ENCODE measurements at regions not wholly inside any gene's neighbourhood (a gene's known extent, or its start where the extent isn't known, plus 50 kb on each side); places are given as distances from the start of the nearest gene placed in this dataset.

DNA sequence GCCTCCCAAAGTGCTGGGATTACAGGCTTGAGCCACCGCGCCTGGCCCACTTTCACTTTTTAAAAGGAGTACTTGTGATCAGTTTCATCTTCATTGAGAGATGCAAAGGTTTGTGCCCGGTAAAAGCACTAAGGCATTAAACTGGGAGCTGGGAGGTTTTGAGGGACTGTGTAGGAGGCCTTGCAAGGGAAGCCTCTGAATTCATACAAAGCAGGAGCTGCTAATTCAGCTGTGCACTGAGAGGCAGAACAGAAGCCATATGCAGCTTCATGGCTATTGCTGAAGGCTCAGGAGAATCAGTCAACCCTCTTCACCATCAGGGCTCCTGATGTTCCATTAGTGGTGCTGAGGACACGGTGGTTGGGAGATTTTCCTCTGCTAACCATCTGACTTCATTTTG is 77.7 kb downstream of the GPR88 start:
- Histone ChIP-seq H3K27ac (ENCODE audit: low read length) (no peak overlapping the region), H3K4me3 (ENCODE audit: control insufficient read depth in 1 of 2, extremely low read depth in 1 of 2, low read length in 1 of 2) (no peak overlapping the region), H3K9me3 (no peaks in the 10 kb centered on the region), H3K27me3 (replicated peaks in 1 of 2; ENCODE audit: control insufficient read depth in 2 of 2, extremely low read depth in 1 of 2, insufficient read depth in 2 of 2, low read length in 1 of 2) (no peaks in the 10 kb centered on the region), H3K4me1 (ENCODE audit: control insufficient read depth in 1 of 2, extremely low read depth in 1 of 2, insufficient read depth in 2 of 2, low read length in 2 of 2) (peaks cover 8 to 10% of the 10 kb centered on the region in 2 experiments), H3K36me3 (ENCODE audit: control insufficient read depth in 2 of 2, extremely low read depth in 1 of 2, insufficient read depth in 1 of 2, low read length in 1 of 2) (no peaks in the 10 kb centered on the region)
- peaks cover 2 to 9% of the 10 kb centered on the region in 2 donors for H3K27me3 Mint-ChIP-seq
- ATAC-seq (replicated peaks in 1 of 4) (no peak), DNase-seq (no peak)
- CTCF ChIA-PET: interaction anchor here (0.6 kb wide), 2 partner anchors 16 to 1792 kb away, joined by 4 to 6 read pairs; no protein-coding TSS in a partner anchor
- no CpG with 5 or more reads among the region's 4 CpGs for WGBS (ENCODE audit: insufficient coverage)
- peaks cover 18 to 23% (median 19%) of the 10 kb centered on the region in 3 donors for H3K4me1 Mint-ChIP-seq
- H3K27ac Mint-ChIP-seq: no peak overlapping the region
- POLR2A ChIA-PET: no interaction called here
- no peak overlapping the region for H3K4me3 Mint-ChIP-seq
- no peaks in the 10 kb centered on the region for H3K36me3 Mint-ChIP-seq
- H3K9me3 Mint-ChIP-seq: no peaks in the 10 kb centered on the region

DNA sequence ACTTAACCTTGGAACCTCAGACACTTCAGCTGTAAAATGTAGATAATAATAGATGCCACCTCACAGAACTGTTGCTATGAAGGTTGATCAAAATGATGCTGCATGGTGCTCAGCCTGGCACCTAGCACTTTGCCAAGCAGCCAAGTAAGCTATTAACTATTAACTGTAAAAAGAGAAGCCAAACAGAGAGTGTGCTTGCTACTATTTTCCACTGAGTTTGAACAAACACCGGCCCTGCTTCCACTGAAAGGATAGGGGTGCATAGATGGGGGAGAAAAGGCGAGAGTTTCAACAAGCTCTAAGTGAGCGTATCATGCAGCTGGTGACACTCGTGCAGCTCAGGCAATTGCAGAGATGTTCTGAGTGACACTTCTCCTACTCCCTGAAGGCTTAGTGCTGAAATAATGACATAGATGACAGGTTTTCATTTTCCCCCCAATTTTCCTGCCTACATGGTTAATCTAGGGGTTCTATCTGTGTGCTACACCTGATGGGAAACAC is 78.2 kb downstream of the GPR88 start:
- POLR2A ChIA-PET: no interaction called here
- H3K9me3 Mint-ChIP-seq: no peaks in the 10 kb centered on the region
- Histone ChIP-seq H3K4me1 (ENCODE audit: control insufficient read depth in 1 of 2, extremely low read depth in 1 of 2, insufficient read depth in 2 of 2, low read length in 2 of 2) (peaks cover 8 to 10% of the 10 kb centered on the region in 2 experiments), H3K36me3 (ENCODE audit: control insufficient read depth in 2 of 2, extremely low read depth in 1 of 2, insufficient read depth in 1 of 2, low read length in 1 of 2) (no peaks in the 10 kb centered on the region), H3K4me3 (ENCODE audit: control insufficient read depth in 1 of 2, extremely low read depth in 1 of 2, low read length in 1 of 2) (no peak overlapping the region), H3K9me3 (no peaks in the 10 kb centered on the region), H3K27me3 (replicated peaks in 1 of 2; ENCODE audit: control insufficient read depth in 2 of 2, extremely low read depth in 1 of 2, insufficient read depth in 2 of 2, low read length in 1 of 2) (no peaks in the 10 kb centered on the region), H3K27ac (ENCODE audit: low read length) (no peak overlapping the region)
- H3K4me1 Mint-ChIP-seq: peaks cover 18 to 23% (median 19%) of the 10 kb centered on the region in 3 donors
- WGBS (ENCODE audit: insufficient coverage): 88% methylated on average over 3 of the region's 4 CpGs
- no peaks in the 10 kb centered on the region for H3K36me3 Mint-ChIP-seq
- ATAC-seq (replicated peaks in 1 of 4): no peak
- CTCF ChIA-PET: interaction anchor here in 1 of 2 donors (0.6 kb wide), 1 partner anchor 16 kb away, joined by 4 read pairs; no protein-coding TSS in a partner anchor
- no peak for DNase-seq
- H3K27me3 Mint-ChIP-seq: peaks cover 2 to 9% of the 10 kb centered on the region in 2 donors
- H3K27ac Mint-ChIP-seq: no peak overlapping the region
- no peak overlapping the region for H3K4me3 Mint-ChIP-seq

- WGBS (ENCODE audit: insufficient coverage): no CpG with 5 or more reads among the region's 1 CpG
- no peak overlapping the region for H3K4me3 Mint-ChIP-seq
- ChIA-PET CTCF (no interaction called here), POLR2A (no interaction called here)
- Histone ChIP-seq H3K27me3 (replicated peaks in 1 of 2; ENCODE audit: control insufficient read depth in 2 of 2, extremely low read depth in 1 of 2, insufficient read depth in 2 of 2, low read length in 1 of 2) (no peaks in the 10 kb centered on the region), H3K27ac (ENCODE audit: low read length) (no peak overlapping the region), H3K9me3 (no peaks in the 10 kb centered on the region), H3K4me1 (ENCODE audit: control insufficient read depth in 1 of 2, extremely low read depth in 1 of 2, insufficient read depth in 2 of 2, low read length in 2 of 2) (no peaks in the 10 kb centered on the region), H3K4me3 (ENCODE audit: control insufficient read depth in 1 of 2, extremely low read depth in 1 of 2, low read length in 1 of 2) (no peak overlapping the region), H3K36me3 (ENCODE audit: control insufficient read depth in 2 of 2, extremely low read depth in 1 of 2, insufficient read depth in 1 of 2, low read length in 1 of 2) (no peaks in the 10 kb centered on the region)
- H3K27ac Mint-ChIP-seq: no peak overlapping the region
- no peaks in the 10 kb centered on the region for H3K4me1 Mint-ChIP-seq
- H3K27me3 Mint-ChIP-seq: peaks cover 2 to 9% of the 10 kb centered on the region in 2 donors
- no peaks in the 10 kb centered on the region for H3K36me3 Mint-ChIP-seq
- no peak for ATAC-seq (replicated peaks in 1 of 4)
- no peaks in the 10 kb centered on the region for H3K9me3 Mint-ChIP-seq
- DNase-seq: no peak
Observed at GRCh38 chr1:100622037-100622436, 84.1 kb downstream of the GPR88 start.

DNA sequence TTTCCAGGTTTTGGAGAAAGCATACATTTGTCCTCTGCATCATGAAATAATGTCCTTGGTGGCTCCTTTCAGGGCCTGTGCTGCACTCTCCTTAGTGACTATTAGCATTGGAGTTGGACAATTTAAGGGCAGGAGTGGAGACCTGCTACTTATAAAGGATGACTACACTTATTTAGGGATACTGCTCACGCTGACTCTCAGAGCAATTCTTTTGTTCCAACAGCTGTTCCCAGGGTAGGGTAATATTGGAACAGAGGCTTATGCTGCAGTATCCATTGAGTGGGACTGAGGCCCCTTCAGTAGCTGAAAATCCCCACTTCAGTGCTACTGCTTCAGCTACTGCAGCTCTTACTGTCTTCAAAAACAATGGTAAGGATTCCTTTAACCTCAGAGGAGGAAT is 84.6 kb downstream of the GPR88 start:
- WGBS (ENCODE audit: insufficient coverage): 100% methylated on average over 1 of the region's 1 CpG
- Mint-ChIP-seq H3K4me1 (no peaks in the 10 kb centered on the region), H3K27ac (no peak overlapping the region), H3K4me3 (no peak overlapping the region), H3K9me3 (no peaks in the 10 kb centered on the region), H3K36me3 (no peaks in the 10 kb centered on the region), H3K27me3 (peaks cover 2 to 9% of the 10 kb centered on the region in 2 donors)
- H3K27ac ChIP-seq (ENCODE audit: low read length): no peak overlapping the region
- DNase-seq (no peak), ATAC-seq (replicated peaks in 1 of 4) (no peak)
- no peaks in the 10 kb centered on the region for H3K27me3 ChIP-seq (replicated peaks in 1 of 2; ENCODE audit: control insufficient read depth in 2 of 2, extremely low read depth in 1 of 2, insufficient read depth in 2 of 2, low read length in 1 of 2)
- CTCF ChIA-PET: interaction anchor here in 1 of 2 donors (0.6 kb wide), 1 partner anchor 35 kb away, joined by 3 read pairs; no protein-coding TSS in a partner anchor
- H3K36me3 ChIP-seq (ENCODE audit: control insufficient read depth in 2 of 2, extremely low read depth in 1 of 2, insufficient read depth in 1 of 2, low read length in 1 of 2): no peaks in the 10 kb centered on the region
- no peaks in the 10 kb centered on the region for H3K4me1 ChIP-seq (ENCODE audit: control insufficient read depth in 1 of 2, extremely low read depth in 1 of 2, insufficient read depth in 2 of 2, low read length in 2 of 2)
- no peak overlapping the region for H3K4me3 ChIP-seq (ENCODE audit: control insufficient read depth in 1 of 2, extremely low read depth in 1 of 2, low read length in 1 of 2)
- POLR2A ChIA-PET: no interaction called here
- H3K9me3 ChIP-seq: no peaks in the 10 kb centered on the region

DNA sequence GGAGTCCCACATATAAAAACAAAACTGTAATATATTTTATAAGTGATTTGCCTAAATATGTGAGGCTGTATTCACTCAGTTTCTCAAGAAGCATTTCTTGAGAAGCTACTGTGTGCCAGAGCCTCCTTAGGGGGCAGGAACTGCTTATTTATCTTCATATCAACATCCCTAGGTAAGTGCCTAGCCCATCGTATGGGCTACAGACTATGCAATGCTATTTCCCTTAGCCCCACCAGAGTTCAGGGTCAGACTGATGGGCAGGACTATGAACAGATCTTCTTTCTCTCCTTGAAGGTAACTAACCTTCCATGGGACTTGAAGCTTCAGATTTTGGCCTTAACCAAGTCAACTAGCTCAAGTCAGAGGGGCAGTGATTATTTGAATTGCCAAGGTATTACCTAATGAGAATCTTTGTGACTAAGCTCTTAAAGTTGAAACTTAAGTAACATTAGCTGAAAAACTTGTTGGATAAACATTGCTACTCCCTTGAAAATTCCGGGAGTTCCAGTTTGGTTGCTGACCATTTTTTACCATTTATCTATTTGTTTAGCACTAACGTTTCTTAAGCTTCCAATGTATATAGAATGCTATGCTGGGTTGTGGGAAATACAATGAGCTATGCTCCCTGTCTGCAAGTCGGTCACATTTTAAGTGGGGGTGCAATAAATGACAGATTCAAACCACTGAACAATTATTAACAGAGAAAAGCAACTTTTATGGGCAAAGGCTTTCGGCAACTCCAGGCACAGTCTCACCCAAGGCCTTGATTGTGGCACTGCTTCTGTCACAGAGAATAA is 85.2 kb downstream of the GPR88 start:
- ATAC-seq (replicated peaks in 1 of 4): no peak
- ChIA-PET POLR2A (no interaction called here), CTCF (interaction anchor here in 1 of 2 donors (0.6 kb wide), 1 partner anchor 36 kb away, joined by 3 read pairs; no protein-coding TSS in a partner anchor)
- H3K27me3 Mint-ChIP-seq: peaks cover 1 to 9% of the 10 kb centered on the region in 2 donors
- no peaks in the 10 kb centered on the region for H3K4me1 ChIP-seq (ENCODE audit: control insufficient read depth in 1 of 2, extremely low read depth in 1 of 2, insufficient read depth in 2 of 2, low read length in 2 of 2)
- H3K36me3 Mint-ChIP-seq: no peaks in the 10 kb centered on the region
- no peak overlapping the region for H3K4me3 Mint-ChIP-seq
- H3K9me3 Mint-ChIP-seq: no peaks in the 10 kb centered on the region
- no peaks in the 10 kb centered on the region for H3K9me3 ChIP-seq
- H3K27me3 ChIP-seq (replicated peaks in 1 of 2; ENCODE audit: control insufficient read depth in 2 of 2, extremely low read depth in 1 of 2, insufficient read depth in 2 of 2, low read length in 1 of 2): no peaks in the 10 kb centered on the region
- WGBS (ENCODE audit: insufficient coverage): 80% methylated on average over 1 of the region's 5 CpGs
- no peak overlapping the region for H3K27ac Mint-ChIP-seq
- no peak for DNase-seq
- H3K27ac ChIP-seq (ENCODE audit: low read length): no peak overlapping the region
- no peaks in the 10 kb centered on the region for H3K4me1 Mint-ChIP-seq
- no peaks in the 10 kb centered on the region for H3K36me3 ChIP-seq (ENCODE audit: control insufficient read depth in 2 of 2, extremely low read depth in 1 of 2, insufficient read depth in 1 of 2, low read length in 1 of 2)
- no peak overlapping the region for H3K4me3 ChIP-seq (ENCODE audit: control insufficient read depth in 1 of 2, extremely low read depth in 1 of 2, low read length in 1 of 2)

DNA sequence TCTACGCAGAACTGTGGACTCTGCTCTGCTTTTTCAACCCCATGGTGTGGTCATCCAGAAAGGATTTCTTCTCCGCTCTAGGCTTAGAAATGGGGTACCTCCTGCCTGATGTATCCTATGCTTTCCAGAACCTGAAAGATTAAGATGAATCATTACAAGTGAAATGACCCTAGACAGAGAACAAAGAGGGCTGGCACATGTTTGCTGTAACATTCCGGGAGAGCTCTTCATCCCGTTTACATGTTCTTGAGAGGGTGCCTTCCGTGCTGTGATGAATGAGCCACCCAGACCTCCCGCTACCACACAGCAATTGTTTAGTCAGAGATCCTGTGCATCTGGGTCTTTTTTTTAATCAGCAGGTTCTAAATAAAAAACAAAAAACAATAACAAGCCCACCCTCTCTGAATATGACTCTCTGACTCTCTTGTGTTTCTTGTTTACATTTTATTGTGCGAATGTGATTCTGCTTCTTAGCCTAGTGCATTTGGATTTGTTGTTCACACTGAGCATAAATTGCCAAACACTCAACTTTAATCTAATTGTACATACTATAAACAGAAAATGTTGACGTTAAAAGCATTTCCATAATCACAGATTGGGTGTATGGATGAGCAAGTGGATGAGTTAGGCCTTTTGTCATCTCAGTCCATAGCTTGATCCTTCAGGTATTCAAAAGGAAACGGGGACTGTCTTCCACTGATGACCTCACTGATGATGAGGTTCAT is 87.1 kb downstream of the GPR88 start:
- no peaks in the 10 kb centered on the region for H3K27me3 Mint-ChIP-seq
- no peak overlapping the region for H3K4me3 Mint-ChIP-seq
- no peaks in the 10 kb centered on the region for H3K4me1 Mint-ChIP-seq
- H3K36me3 Mint-ChIP-seq: no peaks in the 10 kb centered on the region
- Histone ChIP-seq H3K27ac (ENCODE audit: low read length) (no peak overlapping the region), H3K36me3 (ENCODE audit: control insufficient read depth in 2 of 2, extremely low read depth in 1 of 2, insufficient read depth in 1 of 2, low read length in 1 of 2) (no peaks in the 10 kb centered on the region), H3K4me1 (ENCODE audit: control insufficient read depth in 1 of 2, extremely low read depth in 1 of 2, insufficient read depth in 2 of 2, low read length in 2 of 2) (no peaks in the 10 kb centered on the region), H3K4me3 (ENCODE audit: control insufficient read depth in 1 of 2, extremely low read depth in 1 of 2, low read length in 1 of 2) (no peak overlapping the region), H3K27me3 (replicated peaks in 1 of 2; ENCODE audit: control insufficient read depth in 2 of 2, extremely low read depth in 1 of 2, insufficient read depth in 2 of 2, low read length in 1 of 2) (no peaks in the 10 kb centered on the region), H3K9me3 (no peaks in the 10 kb centered on the region)
- no peak for DNase-seq
- ChIA-PET POLR2A (no interaction called here), CTCF (no interaction called here)
- no peak overlapping the region for H3K27ac Mint-ChIP-seq
- WGBS (ENCODE audit: insufficient coverage): no CpG with 5 or more reads among the region's 9 CpGs
- no peak for ATAC-seq (replicated peaks in 1 of 4)
- H3K9me3 Mint-ChIP-seq: no peaks in the 10 kb centered on the region

All from T-cell (primary cell).